Thoracic aorta (tissue), 2 donors: ENCODE measurements at regions not wholly inside any gene's neighbourhood (a gene's known extent, or its start where the extent isn't known, plus 50 kb on each side); places are given as distances from the start of the nearest gene placed in this dataset.
"Not testable (repeated sequence)": the region's sequence is repeated elsewhere in the genome, so short reads cannot be mapped to it uniquely, and the experiment has no call there.

Experiments
- ATAC-seq: fragments of 150-250 bp; one replicate; pipeline ENCODE4 v1.8.0; 2017; ENCODE audit warnings: low read depth; ENCODE audit not compliant: insufficient number of reproducible peaks, low FRiP score
- DNase-seq: peaks from one replicate; pipeline ENCODE4 v3.0.0-alpha.2; 2020; ENCODE audit warnings: low spot score
- H3K27ac ChIP-seq, 2 donors: fragments of 200-600 bp; sonication (generic); 1 replicate in 1 of 2; 2 replicates in 1 of 2; pipeline ENCODE4 v1.5.1; 2016; ENCODE audit warnings: mild to moderate bottlenecking in 2 of 2, moderate library complexity in 2 of 2
- H3K27me3 ChIP-seq: fragments of 200-600 bp; sonication (generic); replicated peaks from 2 replicates; pipeline ENCODE4 v1.6.0; 2016; ENCODE audit warnings: mild to moderate bottlenecking; ENCODE audit not compliant: insufficient read depth
- H3K36me3 ChIP-seq: fragments of 200-600 bp; sonication (generic); one replicate; pipeline ENCODE4 v1.5.1; 2016
- H3K4me1 ChIP-seq, 2 donors: fragments of 200-600 bp; sonication (generic); 1 replicate in 1 of 2; 2 replicates in 1 of 2; pipeline versions ENCODE4 v1.5.1 to v1.6.0; 2016; ENCODE audit warnings: low read depth in 2 of 2, mild to moderate bottlenecking in 1 of 2; ENCODE audit not compliant: control insufficient read depth in 1 of 2
- H3K4me3 ChIP-seq: fragments of 200-600 bp; sonication (generic); 2 replicates; pipeline ENCODE4 v1.5.1; 2016; ENCODE audit warnings: mild to moderate bottlenecking
- H3K9me3 ChIP-seq: fragments of 200-600 bp; sonication (generic); 2 replicates; pipeline ENCODE4 v1.5.1; 2016
- TF ChIP-seq, protein P1 (sequence below): fragments of 200-600 bp; sonication (generic); IDR thresholded peaks from one replicate; pipeline ENCODE4 v1.5.1; 2019; ENCODE audit warnings: antibody characterized with exemption

DNA sequence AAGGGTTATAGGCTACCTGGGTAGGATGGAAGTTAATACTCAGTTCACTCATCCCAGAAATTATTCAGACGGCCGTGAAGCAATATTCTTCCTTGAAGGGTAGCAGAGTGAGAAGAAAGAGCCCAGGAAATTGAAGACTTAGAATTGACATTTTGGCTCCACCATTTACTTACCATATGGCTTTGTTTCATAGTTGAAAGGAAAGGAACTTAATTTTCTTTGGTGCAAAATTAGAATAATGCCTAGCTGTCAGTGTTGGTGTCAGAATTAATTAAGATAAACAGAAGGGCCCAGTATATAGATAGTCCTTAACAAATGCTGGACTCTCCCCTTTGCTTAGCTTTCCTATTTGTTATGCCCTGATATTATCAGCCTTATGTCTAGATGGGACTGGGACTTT, 263.2 kb downstream of the KCNJ3 start:
- no peak for DNase-seq
- Histone ChIP-seq H3K36me3 (no peaks in the 10 kb centered on the region), H3K4me3 (no peak overlapping the region), H3K4me1 (no peaks in the 10 kb centered on the region), H3K27me3 (no peaks in the 10 kb centered on the region), H3K9me3 (no peaks in the 10 kb centered on the region), H3K27ac (no peak overlapping the region)
- TF ChIP-seq, protein P1, sequence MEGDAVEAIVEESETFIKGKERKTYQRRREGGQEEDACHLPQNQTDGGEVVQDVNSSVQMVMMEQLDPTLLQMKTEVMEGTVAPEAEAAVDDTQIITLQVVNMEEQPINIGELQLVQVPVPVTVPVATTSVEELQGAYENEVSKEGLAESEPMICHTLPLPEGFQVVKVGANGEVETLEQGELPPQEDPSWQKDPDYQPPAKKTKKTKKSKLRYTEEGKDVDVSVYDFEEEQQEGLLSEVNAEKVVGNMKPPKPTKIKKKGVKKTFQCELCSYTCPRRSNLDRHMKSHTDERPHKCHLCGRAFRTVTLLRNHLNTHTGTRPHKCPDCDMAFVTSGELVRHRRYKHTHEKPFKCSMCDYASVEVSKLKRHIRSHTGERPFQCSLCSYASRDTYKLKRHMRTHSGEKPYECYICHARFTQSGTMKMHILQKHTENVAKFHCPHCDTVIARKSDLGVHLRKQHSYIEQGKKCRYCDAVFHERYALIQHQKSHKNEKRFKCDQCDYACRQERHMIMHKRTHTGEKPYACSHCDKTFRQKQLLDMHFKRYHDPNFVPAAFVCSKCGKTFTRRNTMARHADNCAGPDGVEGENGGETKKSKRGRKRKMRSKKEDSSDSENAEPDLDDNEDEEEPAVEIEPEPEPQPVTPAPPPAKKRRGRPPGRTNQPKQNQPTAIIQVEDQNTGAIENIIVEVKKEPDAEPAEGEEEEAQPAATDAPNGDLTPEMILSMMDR: no peak
- ATAC-seq: no peak

DNA sequence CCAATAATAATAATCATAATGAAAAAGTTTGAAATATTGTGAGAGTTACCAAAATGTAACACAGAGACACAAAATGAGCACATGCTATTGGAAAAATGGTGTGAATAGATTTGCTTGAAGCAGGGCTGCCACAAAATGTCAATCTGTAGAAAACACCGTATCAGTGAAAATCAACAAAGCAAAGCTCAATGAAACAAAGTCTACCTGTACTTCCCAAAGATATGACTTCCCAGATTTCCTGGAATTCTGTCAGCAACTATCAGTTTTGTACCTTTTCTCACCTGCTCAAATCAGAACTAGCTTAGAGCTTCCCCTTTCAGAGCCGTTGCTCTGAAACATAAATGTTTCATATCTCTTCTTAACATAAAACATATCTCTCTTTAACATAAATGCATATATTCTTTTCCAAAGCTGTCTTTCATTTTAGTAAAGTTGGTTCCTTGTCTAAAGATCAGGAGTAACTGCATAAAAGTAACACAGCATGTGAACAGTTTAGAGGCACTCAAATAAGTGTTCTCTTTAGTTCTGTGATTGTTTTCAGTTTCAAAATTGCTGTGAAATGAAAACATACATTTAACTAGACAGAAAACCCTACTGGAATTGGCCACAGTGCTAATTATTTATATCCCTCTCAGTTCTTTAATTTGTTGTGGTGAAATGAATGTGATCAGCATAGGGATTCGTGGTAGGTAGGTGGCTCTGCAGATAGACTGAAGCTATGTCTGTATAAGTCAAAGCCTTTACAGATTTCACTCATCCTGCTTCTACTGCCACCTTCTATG, 262.5 kb downstream of the KCNJ3 start:
- Histone ChIP-seq H3K27ac (no peak overlapping the region), H3K27me3 (no peaks in the 10 kb centered on the region), H3K4me3 (no peak overlapping the region), H3K9me3 (no peaks in the 10 kb centered on the region), H3K4me1 (no peaks in the 10 kb centered on the region), H3K36me3 (no peaks in the 10 kb centered on the region)
- TF ChIP-seq, protein P1: no peak
- ATAC-seq: no peak
- DNase-seq: no peak

DNA sequence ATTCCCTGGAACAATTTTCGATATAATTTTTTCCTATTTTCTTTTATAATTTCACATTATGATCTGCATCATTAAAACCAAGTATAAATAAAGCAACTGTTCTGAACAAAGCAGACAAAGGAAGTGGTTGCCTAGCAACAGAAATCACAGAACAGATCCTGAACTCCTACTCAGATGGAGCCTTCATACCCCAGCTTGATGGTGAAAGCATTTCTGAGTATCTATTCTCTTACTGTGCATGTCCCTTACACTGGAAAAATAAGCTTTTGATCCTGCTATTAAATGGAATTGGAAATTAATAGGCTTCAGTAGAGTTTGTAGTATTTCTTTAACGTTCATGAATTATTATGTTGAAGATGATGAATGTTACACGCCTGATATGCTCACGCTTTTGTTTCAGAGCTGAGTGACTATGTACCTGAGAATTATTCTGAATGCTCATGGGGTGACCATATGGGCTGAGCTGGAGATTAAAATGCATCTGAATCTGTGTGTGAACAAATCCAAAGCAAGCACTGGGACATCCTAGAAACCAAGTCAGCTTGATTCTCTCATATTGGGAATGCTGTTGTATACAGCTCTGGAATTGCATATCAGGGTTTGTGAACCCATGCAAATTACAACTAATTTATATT, 254.0 kb downstream of the KCNJ3 start:
- no peak for ATAC-seq

DNA sequence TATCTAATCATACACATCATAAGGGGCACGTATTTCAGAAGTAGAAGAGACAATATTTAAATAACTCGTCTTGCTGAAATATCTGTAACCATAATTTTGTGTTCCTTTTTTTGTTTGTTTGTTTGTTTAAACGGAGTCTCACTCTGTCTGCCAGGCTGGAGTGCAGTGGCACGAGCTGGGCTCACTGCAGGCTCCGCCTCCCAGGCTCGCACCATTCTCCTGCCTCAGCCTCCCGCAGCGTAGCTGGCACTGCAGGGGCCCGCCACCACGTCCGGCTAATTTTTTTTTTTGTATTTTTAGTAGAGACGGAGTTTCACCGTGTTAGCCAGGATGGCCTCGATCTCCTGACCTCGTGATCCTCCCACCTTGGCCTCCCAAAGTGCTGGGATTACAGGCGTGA, 248.9 kb downstream of the KCNJ3 start:
- not testable (repeated sequence) for ATAC-seq, H3K36me3 ChIP-seq, H3K27me3 ChIP-seq, H3K4me3 ChIP-seq, DNase-seq, H3K9me3 ChIP-seq, H3K4me1 ChIP-seq, H3K27ac ChIP-seq

More for the DNA sequence above, 254.0 kb downstream of the KCNJ3 start:
- H3K4me1 ChIP-seq: no peaks in the 10 kb centered on the region
- no peaks in the 10 kb centered on the region for H3K9me3 ChIP-seq
- TF ChIP-seq, protein P1: no peak
- DNase-seq: no peak
- no peaks in the 10 kb centered on the region for H3K27me3 ChIP-seq
- H3K4me3 ChIP-seq: no peak overlapping the region
- H3K36me3 ChIP-seq: no peaks in the 10 kb centered on the region
- no peak overlapping the region for H3K27ac ChIP-seq

DNA sequence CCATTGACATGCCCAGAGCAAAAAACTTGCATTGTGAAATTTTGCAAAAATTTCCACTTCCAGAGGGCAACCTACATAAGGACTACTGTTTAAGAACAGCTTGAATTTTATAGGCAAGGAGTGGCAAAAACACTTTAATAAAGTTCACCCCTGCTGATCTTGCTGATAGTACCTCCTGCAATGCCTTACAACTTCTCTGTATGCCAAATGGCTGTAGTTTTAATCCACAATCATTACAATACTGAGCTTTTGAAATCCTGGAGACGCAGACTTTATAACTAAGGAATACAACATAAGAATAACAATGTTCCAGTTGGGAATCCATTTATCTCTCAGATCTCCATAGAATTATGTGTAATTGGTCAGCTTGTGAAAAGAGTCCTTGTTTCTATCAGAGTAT, 247.5 kb downstream of the KCNJ3 start:
- Histone ChIP-seq H3K27me3 (no peaks in the 10 kb centered on the region), H3K9me3 (no peaks in the 10 kb centered on the region), H3K4me3 (no peak overlapping the region), H3K36me3 (no peaks in the 10 kb centered on the region), H3K4me1 (no peaks in the 10 kb centered on the region), H3K27ac (no peak overlapping the region)
- DNase-seq (no peak), ATAC-seq (no peak)
- TF ChIP-seq, protein P1: no peak
